ENCODE measurements at regions not wholly inside any gene's neighbourhood (a gene's known extent, or its start where the extent isn't known, plus 50 kb on each side); places are given as distances from the start of the nearest gene placed in this dataset.

DNA sequence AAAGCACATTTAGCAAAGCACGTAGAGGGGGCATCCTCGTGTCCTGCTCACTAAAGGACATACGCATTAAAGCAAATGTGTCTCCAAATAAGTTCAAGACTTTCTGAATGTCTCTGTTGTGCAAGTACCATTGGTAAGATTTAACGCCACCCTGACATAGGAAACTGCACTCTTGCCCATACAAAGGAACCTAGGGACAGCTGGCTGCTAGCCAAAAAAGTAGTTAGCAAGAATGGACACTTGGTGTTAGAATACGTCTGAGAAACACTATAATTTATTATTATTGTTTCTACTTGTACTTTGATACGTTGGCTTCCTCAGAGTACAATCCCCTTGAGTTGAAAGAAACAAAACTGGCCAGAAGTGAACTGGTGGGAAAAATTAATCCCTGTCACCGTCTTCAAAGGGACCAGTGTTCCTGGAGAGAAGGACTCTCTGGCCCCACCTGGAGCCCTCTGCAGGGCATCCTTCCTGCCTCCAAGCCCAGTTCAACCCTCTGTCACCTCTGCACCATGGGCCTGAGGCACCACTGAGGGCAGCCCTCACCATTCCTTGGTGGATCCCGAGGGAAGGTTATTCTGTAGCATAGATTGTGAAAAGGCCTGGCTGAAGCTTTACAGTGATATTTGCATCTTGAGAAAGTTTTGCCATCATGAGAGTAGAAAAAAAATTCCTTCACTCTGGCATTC is 51.4 kb upstream of the APCDD1 start:
- no peak for DNase-seq

DNA sequence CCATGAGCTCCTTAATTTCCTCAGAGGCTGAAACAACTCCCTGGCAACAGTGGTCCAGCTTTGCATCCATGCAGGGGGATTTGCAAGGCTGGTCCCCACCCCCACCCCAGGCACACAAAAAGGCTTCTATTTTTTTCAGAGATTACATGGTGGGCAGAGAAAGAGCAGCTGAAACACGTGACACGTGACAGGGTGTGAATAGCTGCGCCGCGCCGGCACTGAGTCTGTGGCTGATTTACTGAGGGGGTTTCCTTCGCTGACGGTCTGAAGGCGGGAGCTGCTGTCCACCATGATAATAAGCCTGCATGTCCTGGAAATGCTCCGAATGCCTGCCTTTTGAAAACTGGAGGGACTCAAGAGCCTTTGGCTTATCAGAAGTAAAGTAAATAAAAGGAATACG is 50.7 kb upstream of the APCDD1 start:
- no peak for DNase-seq

DNA sequence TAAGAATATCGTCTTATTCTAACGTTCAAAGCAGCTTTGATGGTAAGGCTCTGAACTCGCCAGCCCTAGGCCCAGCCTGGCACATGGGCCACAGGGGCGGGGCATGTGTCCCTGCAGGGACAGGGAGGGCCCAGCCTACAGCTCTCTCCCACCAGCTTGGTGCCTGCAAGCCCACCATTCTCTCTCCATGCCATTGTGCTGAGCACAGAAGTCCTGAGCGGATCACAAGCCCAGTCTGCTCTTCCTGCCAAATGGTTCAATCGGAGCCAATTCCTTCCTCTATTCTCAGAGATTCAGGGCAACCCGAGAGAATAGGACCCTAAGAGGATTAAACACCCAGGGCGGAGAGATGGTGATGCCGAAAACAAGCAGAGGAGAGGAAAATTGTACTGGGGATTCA is 50.3 kb upstream of the APCDD1 start:
- no peak for DNase-seq

Measured in amniotic stem cell (primary cell).